ENCODE measurements at regions not wholly inside any gene's neighbourhood (a gene's known extent, or its start where the extent isn't known, plus 50 kb on each side); places are given as distances from the start of the nearest gene placed in this dataset.

- no peaks in the 10 kb centered on the region for H3K36me3 ChIP-seq (ENCODE audit: control insufficient read depth, insufficient read depth, low read length)
- ATAC-seq (no peak), DNase-seq (ENCODE audit: low read depth, low spot score) (no peak)
- TF ChIP-seq TCF7L2 (IDR thresholded peaks at IDR 0.05; ENCODE audit: low read depth, low read length): no peak
- no peak for TF ChIP-seq CTCF (IDR thresholded peaks at IDR 0.05)
- TF ChIP-seq, protein P1, sequence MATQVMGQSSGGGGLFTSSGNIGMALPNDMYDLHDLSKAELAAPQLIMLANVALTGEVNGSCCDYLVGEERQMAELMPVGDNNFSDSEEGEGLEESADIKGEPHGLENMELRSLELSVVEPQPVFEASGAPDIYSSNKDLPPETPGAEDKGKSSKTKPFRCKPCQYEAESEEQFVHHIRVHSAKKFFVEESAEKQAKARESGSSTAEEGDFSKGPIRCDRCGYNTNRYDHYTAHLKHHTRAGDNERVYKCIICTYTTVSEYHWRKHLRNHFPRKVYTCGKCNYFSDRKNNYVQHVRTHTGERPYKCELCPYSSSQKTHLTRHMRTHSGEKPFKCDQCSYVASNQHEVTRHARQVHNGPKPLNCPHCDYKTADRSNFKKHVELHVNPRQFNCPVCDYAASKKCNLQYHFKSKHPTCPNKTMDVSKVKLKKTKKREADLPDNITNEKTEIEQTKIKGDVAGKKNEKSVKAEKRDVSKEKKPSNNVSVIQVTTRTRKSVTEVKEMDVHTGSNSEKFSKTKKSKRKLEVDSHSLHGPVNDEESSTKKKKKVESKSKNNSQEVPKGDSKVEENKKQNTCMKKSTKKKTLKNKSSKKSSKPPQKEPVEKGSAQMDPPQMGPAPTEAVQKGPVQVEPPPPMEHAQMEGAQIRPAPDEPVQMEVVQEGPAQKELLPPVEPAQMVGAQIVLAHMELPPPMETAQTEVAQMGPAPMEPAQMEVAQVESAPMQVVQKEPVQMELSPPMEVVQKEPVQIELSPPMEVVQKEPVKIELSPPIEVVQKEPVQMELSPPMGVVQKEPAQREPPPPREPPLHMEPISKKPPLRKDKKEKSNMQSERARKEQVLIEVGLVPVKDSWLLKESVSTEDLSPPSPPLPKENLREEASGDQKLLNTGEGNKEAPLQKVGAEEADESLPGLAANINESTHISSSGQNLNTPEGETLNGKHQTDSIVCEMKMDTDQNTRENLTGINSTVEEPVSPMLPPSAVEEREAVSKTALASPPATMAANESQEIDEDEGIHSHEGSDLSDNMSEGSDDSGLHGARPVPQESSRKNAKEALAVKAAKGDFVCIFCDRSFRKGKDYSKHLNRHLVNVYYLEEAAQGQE (IDR thresholded peaks at IDR 0.05; ENCODE audit: insufficient read depth in 1 of 2, low read depth in 2 of 2, low read length in 1 of 2): no peak
- TF ChIP-seq SIN3A (IDR thresholded peaks at IDR 0.05; ENCODE audit: borderline replicate concordance, insufficient read depth, low read depth, low read length): no peak
- TF ChIP-seq POLR2AphosphoS5 (IDR thresholded peaks at IDR 0.05; ENCODE audit: low read depth, low read length): no peak
- CTCF ChIA-PET: no interaction called here
- no TSS peak for BruUV-seq (replicated peaks)
- in situ Hi-C loops (cut with HindIII; ENCODE audit: low pct_unique_long_range_greater_than_20kb, low sequenced_read_pairs): no loop called here
- intact Hi-C loops (cut with micrococcal nuclease; ENCODE audit: unreplicated experiment): no loop called here
- no peaks in the 10 kb centered on the region for H3K4me1 ChIP-seq (ENCODE audit: control insufficient read depth, insufficient read depth, low read length)
- POLR2A ChIA-PET: no interaction called here
- no peak overlapping the region for H3K4me3 ChIP-seq (ENCODE audit: low read depth in 2 of 2, low read length in 2 of 2)
- no peaks in the 10 kb centered on the region for H3K27me3 ChIP-seq (ENCODE audit: control insufficient read depth, insufficient read depth, low read length)
- no peak overlapping the region for H3K27ac ChIP-seq (ENCODE audit: low read length)
- no peaks in the 10 kb centered on the region for H3K9me3 ChIP-seq (ENCODE audit: control insufficient read depth, insufficient read depth, low read depth, low read length)
Observed at GRCh38 chr3:191721990-191722389, 261.0 kb downstream of the PYDC2 start.

DNA sequence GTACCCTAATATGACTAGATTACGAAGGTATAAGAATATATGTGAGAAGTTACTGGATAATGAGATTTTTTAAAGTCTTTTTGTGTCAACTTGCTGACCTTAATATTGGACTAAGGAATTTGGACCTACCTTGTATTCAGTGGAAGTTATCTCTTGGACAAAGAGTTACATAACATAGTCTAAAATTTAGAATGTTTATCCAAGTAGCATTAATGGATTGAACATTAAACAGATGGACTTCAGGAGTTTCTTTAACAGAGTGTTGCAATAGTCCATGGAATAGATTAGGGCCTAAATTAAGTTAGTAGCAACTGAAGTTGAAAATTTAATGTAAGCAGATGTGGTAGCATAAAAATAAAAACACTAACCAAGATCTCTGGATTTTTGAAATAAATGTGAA, 266.4 kb downstream of the PYDC2 start:
- TF ChIP-seq POLR2AphosphoS5 (IDR thresholded peaks at IDR 0.05; ENCODE audit: low read depth, low read length) (no peak), TCF7L2 (IDR thresholded peaks at IDR 0.05; ENCODE audit: low read depth, low read length) (no peak), CTCF (IDR thresholded peaks at IDR 0.05) (no peak), SIN3A (IDR thresholded peaks at IDR 0.05; ENCODE audit: borderline replicate concordance, insufficient read depth, low read depth, low read length) (no peak)
- TF ChIP-seq, protein P1 (IDR thresholded peaks at IDR 0.05; ENCODE audit: insufficient read depth in 1 of 2, low read depth in 2 of 2, low read length in 1 of 2): no peak
- Histone ChIP-seq H3K9me3 (ENCODE audit: control insufficient read depth, insufficient read depth, low read depth, low read length) (0 out of 2 replicates have a peak, but pooled peaks cover 3% of the 10 kb centered on the region), H3K4me1 (ENCODE audit: control insufficient read depth, insufficient read depth, low read length) (no peaks in the 10 kb centered on the region), H3K27ac (ENCODE audit: low read length) (no peak overlapping the region), H3K36me3 (ENCODE audit: control insufficient read depth, insufficient read depth, low read length) (no peaks in the 10 kb centered on the region), H3K4me3 (ENCODE audit: low read depth in 2 of 2, low read length in 2 of 2) (no peak overlapping the region), H3K27me3 (ENCODE audit: control insufficient read depth, insufficient read depth, low read length) (no peaks in the 10 kb centered on the region)
- CTCF ChIA-PET: no interaction called here
- POLR2A ChIA-PET: no interaction called here
- no peak for DNase-seq (ENCODE audit: low read depth, low spot score)
- intact Hi-C loops (cut with micrococcal nuclease; ENCODE audit: unreplicated experiment) (no loop called here), in situ Hi-C loops (cut with HindIII; ENCODE audit: low pct_unique_long_range_greater_than_20kb, low sequenced_read_pairs) (no loop called here)
- BruUV-seq (replicated peaks): no TSS peak
- ATAC-seq: no peak

All from Panc1 (cell line).